Ascending aorta (tissue), 2 donors: ENCODE measurements at regions not wholly inside any gene's neighbourhood (a gene's known extent, or its start where the extent isn't known, plus 50 kb on each side); places are given as distances from the start of the nearest gene placed in this dataset.
A peak's percentile ranks its signal among the peaks of the same experiment; 100 is the strongest.

Experiments used
- DNase-seq, 2 donors: peaks; one replicate each; pipeline ENCODE4 v3.0.0-alpha.2; 2019; ENCODE audit warnings: low spot score in 2 of 2
- H3K27ac ChIP-seq, 2 donors: fragments of 200-600 bp; sonication (generic); one replicate each; pipeline ENCODE4 v1.5.1; 2016 to 2017; ENCODE audit warnings: mild to moderate bottlenecking in 1 of 2
- H3K27me3 ChIP-seq: fragments of 200-600 bp; sonication (generic); one replicate; pipeline ENCODE4 v1.5.1; 2017
- H3K36me3 ChIP-seq, 2 donors: fragments of 200-600 bp; sonication (generic); one replicate each; pipeline ENCODE4 v1.5.1; 2016
- H3K4me1 ChIP-seq, 2 donors: fragments of 200-600 bp; sonication (generic); one replicate each; pipeline ENCODE4 v1.5.1; 2016 to 2017; ENCODE audit warnings: mild to moderate bottlenecking in 1 of 2
- H3K4me3 ChIP-seq, 2 donors: fragments of 200-600 bp; sonication (generic); one replicate each; pipeline ENCODE4 v1.5.1; 2016 to 2017; ENCODE audit warnings: mild to moderate bottlenecking in 1 of 2
- H3K9me3 ChIP-seq, 2 donors: fragments of 200-600 bp; sonication (generic); one replicate each; pipeline ENCODE4 v1.5.1; 2016
- CTCF ChIP-seq, 3 experiments: fragments of 200-600 bp in 2 of 3; fragments of 450-650 bp in 1 of 3; sonication (generic) in 2 of 3; IDR thresholded peaks; one replicate each; pipeline ENCODE4 v1.5.1; 2016 to 2019; ENCODE audit warnings: antibody characterized with exemption in 3 of 3, mild to moderate bottlenecking in 1 of 3, moderate library complexity in 1 of 3
- intact Hi-C: fragments of 100-400 bp; cut with DNase I; formaldehyde crosslinking; loops from one replicate; pipeline ENCODE4 v1.15.1; 2023

- no peak for DNase-seq
- H3K27me3 ChIP-seq: no peaks in the 10 kb centered on the region
- TF ChIP-seq CTCF (IDR thresholded peaks at IDR 0.05): no peak
- H3K36me3 ChIP-seq: no peaks in the 10 kb centered on the region
- H3K4me1 ChIP-seq: no peaks in the 10 kb centered on the region
- no peak overlapping the region for H3K27ac ChIP-seq
- intact Hi-C loops: no loop called here
- no peaks in the 10 kb centered on the region for H3K9me3 ChIP-seq
- H3K4me3 ChIP-seq: no peak overlapping the region
Observed at GRCh38 chr4:10198365-10198764, 81.8 kb upstream of the WDR1 start.

DNA sequence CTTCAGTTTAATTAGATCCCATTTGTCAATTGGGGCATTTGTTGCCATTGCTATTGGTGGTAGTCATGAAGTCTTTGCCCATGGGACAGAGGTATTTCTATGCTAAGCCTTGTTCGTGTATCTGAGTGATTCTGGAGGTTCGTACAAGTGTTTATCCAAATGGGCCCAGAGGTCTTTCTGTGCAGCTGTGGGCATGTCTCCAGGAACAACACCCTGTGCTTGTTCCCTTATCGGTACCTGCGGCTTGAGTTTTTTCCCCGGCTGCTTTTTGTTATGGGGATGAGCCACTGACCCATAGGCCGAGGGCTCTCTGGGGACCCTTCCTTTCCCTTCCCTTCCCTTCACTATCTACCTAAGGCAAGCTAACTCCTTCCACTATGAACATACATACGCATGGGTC lies 81.4 kb upstream of the WDR1 start:
- no peaks in the 10 kb centered on the region for H3K4me1 ChIP-seq
- H3K27me3 ChIP-seq: no peaks in the 10 kb centered on the region
- no peak for DNase-seq
- H3K9me3 ChIP-seq: no peaks in the 10 kb centered on the region
- no peak overlapping the region for H3K4me3 ChIP-seq
- TF ChIP-seq CTCF (IDR thresholded peaks at IDR 0.05): no peak
- intact Hi-C loops: no loop called here
- no peaks in the 10 kb centered on the region for H3K36me3 ChIP-seq
- no peak overlapping the region for H3K27ac ChIP-seq

DNA sequence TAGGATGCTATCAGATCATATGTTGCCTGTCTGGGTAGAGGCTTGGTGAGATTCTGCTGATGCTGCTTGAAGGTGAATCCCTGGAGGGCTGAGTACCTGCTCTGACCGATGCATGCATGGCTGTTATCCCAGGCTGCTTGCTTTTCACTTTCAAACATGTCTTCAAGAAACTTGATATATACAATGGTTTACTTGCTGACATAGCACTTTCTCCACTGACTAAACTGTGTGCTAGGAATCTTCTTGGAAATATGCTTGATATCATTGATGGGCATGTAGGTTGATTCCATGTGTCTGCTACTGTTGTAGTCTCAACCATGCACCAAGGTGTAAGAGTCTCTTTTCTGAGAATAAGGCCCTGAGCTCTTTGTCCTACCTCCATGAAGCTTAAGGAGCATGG lies 79.6 kb upstream of the WDR1 start:
- Histone ChIP-seq H3K27me3 (no peaks in the 10 kb centered on the region), H3K27ac (no peak overlapping the region), H3K36me3 (no peaks in the 10 kb centered on the region), H3K4me1 (no peaks in the 10 kb centered on the region), H3K9me3 (no peaks in the 10 kb centered on the region), H3K4me3 (no peak overlapping the region)
- intact Hi-C loops: no loop called here
- TF ChIP-seq CTCF (IDR thresholded peaks at IDR 0.05): no peak
- no peak for DNase-seq

- DNase-seq: no peak
- no peaks in the 10 kb centered on the region for H3K9me3 ChIP-seq
- no peaks in the 10 kb centered on the region for H3K27me3 ChIP-seq
- no peaks in the 10 kb centered on the region for H3K4me1 ChIP-seq
- H3K36me3 ChIP-seq: no peaks in the 10 kb centered on the region
- H3K4me3 ChIP-seq: no peak overlapping the region
- H3K27ac ChIP-seq: no peak overlapping the region
- TF ChIP-seq CTCF (IDR thresholded peaks at IDR 0.05): peak in 1 of 3 experiments; percentile 9
- intact Hi-C loops: no loop called here
Observed at GRCh38 chr4:10192331-10192730, 75.7 kb upstream of the WDR1 start.

- no peak for TF ChIP-seq CTCF (IDR thresholded peaks at IDR 0.05)
- Histone ChIP-seq H3K4me1 (no peaks in the 10 kb centered on the region), H3K27ac (no peak overlapping the region), H3K36me3 (no peaks in the 10 kb centered on the region), H3K4me3 (no peak overlapping the region), H3K9me3 (no peaks in the 10 kb centered on the region), H3K27me3 (no peaks in the 10 kb centered on the region)
- no peak for DNase-seq
- intact Hi-C loops: no loop called here
Observed at GRCh38 chr4:10188400-10189004, 71.9 kb upstream of the WDR1 start.
